DND-41 (cell line): ENCODE measurements at regions not wholly inside any gene's neighbourhood (a gene's known extent, or its start where the extent isn't known, plus 50 kb on each side); places are given as distances from the start of the nearest gene placed in this dataset.

Source experiments
- ATAC-seq: fragments of 200-7000 bp; cut with Tn5 transposase; 3 replicates; pipeline ENCODE4 v1.9.1; 2021; ENCODE audit warnings: low read depth; ENCODE audit not compliant: insufficient read depth
- DNase-seq: peaks from one replicate; pipeline ENCODE4 v3.0.0-alpha.2; 2020
- H2AFZ ChIP-seq: 2 replicates; pipeline ENCODE4 v1.6.0; 2012; ENCODE audit warnings: low read depth, low read length
- H3K27ac ChIP-seq: 2 replicates; pipeline ENCODE4 v1.5.1; 2012; ENCODE audit warnings: low read length, inconsistent platforms
- H3K27me3 ChIP-seq: fragments of 200-600 bp; sonication (generic); 2 replicates; pipeline ENCODE4 v1.6.0; 2012; ENCODE audit warnings: low read length, mild to moderate bottlenecking, inconsistent platforms; ENCODE audit not compliant: insufficient read depth, poor library complexity
- H3K36me3 ChIP-seq: 2 replicates; pipeline ENCODE4 v1.5.1; 2012; ENCODE audit warnings: low read length, inconsistent platforms; ENCODE audit not compliant: insufficient read depth
- H3K4me1 ChIP-seq: 2 replicates; pipeline ENCODE4 v1.5.1; 2012; ENCODE audit warnings: mild to moderate bottlenecking, low read length; ENCODE audit not compliant: insufficient read depth
- H3K4me2 ChIP-seq: 2 replicates; pipeline ENCODE4 v1.6.0; 2012; ENCODE audit warnings: mild to moderate bottlenecking, moderate library complexity, low read length, inconsistent platforms; ENCODE audit not compliant: insufficient read depth
- H3K4me3 ChIP-seq, 2 experiments: fragments of 200-600 bp in 1 of 2; shearing (Covaris generic) in 1 of 2; 2 replicates each; pipeline ENCODE4 v1.5.1; 2012 to 2016; ENCODE audit warnings: inconsistent platforms in 2 of 2, low read length in 2 of 2, mild to moderate bottlenecking in 2 of 2, low read depth in 1 of 2, moderate library complexity in 1 of 2
- H3K79me2 ChIP-seq: 2 replicates; pipeline ENCODE4 v1.6.0; 2012; ENCODE audit warnings: low read length, inconsistent platforms; ENCODE audit not compliant: insufficient read depth
- H3K9ac ChIP-seq: 2 replicates; pipeline ENCODE4 v1.6.0; 2012; ENCODE audit warnings: low read depth, mild to moderate bottlenecking, inconsistent platforms, low read length, moderate library complexity
- H3K9me3 ChIP-seq: 2 replicates; pipeline ENCODE4 v1.5.1; 2012; ENCODE audit warnings: low read length, moderate library complexity, mild to moderate bottlenecking, inconsistent platforms; ENCODE audit not compliant: insufficient read depth, severe bottlenecking
- H4K20me1 ChIP-seq: 2 replicates; pipeline ENCODE4 v1.6.0; 2012; ENCODE audit warnings: low read length; ENCODE audit not compliant: insufficient read depth
- CTCF ChIP-seq: IDR thresholded peaks from 2 replicates; pipeline ENCODE4 v1.5.1; 2012; ENCODE audit warnings: borderline replicate concordance, low read length, moderate library complexity, mild to moderate bottlenecking; ENCODE audit not compliant: poor library complexity, severe bottlenecking; ENCODE audit errors: extremely low read depth
- EZH2 ChIP-seq: IDR thresholded peaks from 3 replicates; pipeline ENCODE4 v1.6.1; 2012; ENCODE audit warnings: borderline replicate concordance, low read depth, mild to moderate bottlenecking, moderate library complexity, low read length, inconsistent platforms; ENCODE audit not compliant: severe bottlenecking

- no peaks in the 10 kb centered on the region for H3K79me2 ChIP-seq
- no peak for DNase-seq
- H3K4me1 ChIP-seq: no peaks in the 10 kb centered on the region
- no peak overlapping the region for H3K4me2 ChIP-seq
- H3K27me3 ChIP-seq: no peaks in the 10 kb centered on the region
- no peak overlapping the region for H3K27ac ChIP-seq
- H3K9me3 ChIP-seq: no peaks in the 10 kb centered on the region
- H4K20me1 ChIP-seq: no peaks in the 10 kb centered on the region; the same call in 1 of the 2 replicates
- H3K4me3 ChIP-seq: no peak overlapping the region
- ATAC-seq: no peak
- no peak for TF ChIP-seq CTCF
- TF ChIP-seq EZH2: no peak
- no peak overlapping the region for H2AFZ ChIP-seq
- H3K9ac ChIP-seq: no peak overlapping the region
- H3K36me3 ChIP-seq: no peaks in the 10 kb centered on the region
Observed at GRCh38 chr10:131805696-131806095, 95.1 kb upstream of the PPP2R2D start.

GRCh38 chr10:131806146-131806545 lies 94.7 kb upstream of the PPP2R2D start:
- no peaks in the 10 kb centered on the region; the same call in 1 of the 2 replicates for H4K20me1 ChIP-seq
- no peak overlapping the region for H2AFZ ChIP-seq
- DNase-seq (no peak), ATAC-seq (no peak)
- no peak overlapping the region for H3K27ac ChIP-seq
- H3K4me1 ChIP-seq: no peaks in the 10 kb centered on the region
- H3K36me3 ChIP-seq: no peaks in the 10 kb centered on the region
- no peak overlapping the region for H3K4me3 ChIP-seq
- no peaks in the 10 kb centered on the region for H3K9me3 ChIP-seq
- no peaks in the 10 kb centered on the region for H3K27me3 ChIP-seq
- H3K79me2 ChIP-seq: no peaks in the 10 kb centered on the region
- no peak overlapping the region for H3K9ac ChIP-seq
- H3K4me2 ChIP-seq: no peak overlapping the region
- TF ChIP-seq CTCF (no peak), EZH2 (no peak)

GRCh38 chr10:131806646-131807317 lies 94.0 kb upstream of the PPP2R2D start:
- Histone ChIP-seq H3K4me3 (no peak overlapping the region), H3K27me3 (no peaks in the 10 kb centered on the region), H3K4me2 (no peak overlapping the region), H3K4me1 (no peaks in the 10 kb centered on the region), H3K36me3 (no peaks in the 10 kb centered on the region), H3K9me3 (no peaks in the 10 kb centered on the region), H3K9ac (no peak overlapping the region), H3K79me2 (no peaks in the 10 kb centered on the region), H4K20me1 (no peaks in the 10 kb centered on the region; the same call in 1 of the 2 replicates), H3K27ac (no peak overlapping the region), H2AFZ (no peak overlapping the region)
- TF ChIP-seq EZH2: no peak
- TF ChIP-seq CTCF: no peak
- ATAC-seq: no peak
- no peak for DNase-seq
